MG63 (cell line): ENCODE measurements at regions not wholly inside any gene's neighbourhood (a gene's known extent, or its start where the extent isn't known, plus 50 kb on each side); places are given as distances from the start of the nearest gene placed in this dataset.

ENCODE experiments used
- DNase-seq: peaks from one replicate; pipeline ENCODE4 v3.0.0-alpha.2; 2020
- H3K27me3 ChIP-seq: fragments of 250-450 bp; sonication (Bioruptor Pico); 2 replicates; pipeline ENCODE4 v1.5.1; 2020; ENCODE audit warnings: mild to moderate bottlenecking, moderate library complexity
- H3K36me3 ChIP-seq: fragments of 250-450 bp; sonication (Bioruptor Pico); 2 replicates; pipeline ENCODE4 v1.5.1; 2020; ENCODE audit warnings: mild to moderate bottlenecking, moderate library complexity
- H3K4me3 ChIP-seq: fragments of 250-450 bp; sonication (Bioruptor Pico); 2 replicates; pipeline ENCODE4 v1.5.1; 2020; ENCODE audit warnings: mild to moderate bottlenecking, moderate library complexity
- H3K9me3 ChIP-seq: fragments of 250-450 bp; sonication (Bioruptor Pico); 2 replicates; pipeline ENCODE4 v1.5.1; 2020; ENCODE audit warnings: mild to moderate bottlenecking, moderate library complexity

DNA sequence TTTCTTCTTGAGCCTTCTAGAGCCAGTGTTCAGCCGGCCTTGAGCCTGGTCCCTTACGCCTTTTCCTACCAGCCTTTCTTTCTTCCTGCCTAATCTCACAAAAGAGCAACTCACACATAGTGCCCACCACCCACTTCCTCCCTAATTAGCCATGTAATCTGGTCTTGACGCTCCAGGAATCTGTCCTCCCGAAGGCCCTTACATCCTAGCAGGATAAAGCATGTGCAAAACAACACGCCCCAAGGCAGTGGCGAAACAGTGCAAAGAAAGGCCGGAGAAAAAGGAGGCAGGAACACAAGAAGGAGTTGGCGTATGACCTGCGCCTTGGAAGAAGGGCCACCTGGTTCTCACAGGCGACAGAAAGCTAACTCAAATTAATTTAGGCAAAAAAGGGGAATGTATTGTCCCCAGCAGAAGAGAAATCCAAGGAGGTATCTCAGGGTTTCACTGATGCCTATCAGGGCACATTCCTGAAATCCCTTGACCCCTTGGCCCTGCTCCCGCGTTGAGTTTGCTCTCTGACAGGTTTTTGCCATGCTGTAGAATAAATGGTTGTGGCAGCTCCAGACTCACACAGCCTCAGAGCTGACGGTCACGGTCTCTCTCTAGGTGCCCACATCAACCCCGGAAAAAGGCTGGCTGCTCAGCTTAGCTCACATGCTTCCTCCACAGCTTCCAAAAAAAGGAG, 79.0 kb downstream of the ZNF281 start:
- DNase-seq, result no peak
- no peaks in the 10 kb centered on the region for H3K9me3 ChIP-seq
- no peaks in the 10 kb centered on the region for H3K27me3 ChIP-seq
- no peak overlapping the region for H3K4me3 ChIP-seq
- no peaks in the 10 kb centered on the region for H3K36me3 ChIP-seq

DNA sequence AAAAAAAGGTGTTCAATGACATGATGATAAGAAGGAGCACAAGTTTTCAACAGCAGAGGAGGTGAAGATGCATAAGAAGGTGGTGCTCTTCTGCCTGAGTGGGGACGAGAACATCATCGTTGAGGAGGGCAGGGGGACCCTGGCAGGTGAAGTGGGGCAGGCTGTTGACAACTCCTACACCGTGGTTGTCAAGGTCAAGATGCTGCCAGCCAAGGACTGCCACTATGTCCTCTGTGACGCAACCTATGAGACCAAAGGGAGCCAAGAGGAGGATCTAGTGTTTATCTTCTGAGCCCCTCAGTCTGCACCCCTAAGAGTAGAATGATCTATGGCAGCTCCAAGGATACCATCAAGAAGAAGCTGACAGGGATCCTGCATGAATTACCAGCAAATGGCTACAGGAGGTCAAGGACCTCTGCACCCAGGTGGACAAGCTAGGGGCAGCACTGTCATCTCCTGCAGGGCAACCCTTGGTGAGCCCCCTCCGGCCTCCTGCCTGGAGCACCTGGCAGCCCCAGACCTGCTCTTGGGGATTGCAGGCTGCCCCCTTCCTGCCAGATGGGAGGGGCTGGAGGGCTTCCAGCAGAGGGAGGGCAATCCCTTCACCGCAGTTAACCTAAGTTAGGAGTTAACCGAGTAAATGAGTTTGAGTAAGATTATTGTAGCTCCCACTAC, 80.5 kb downstream of the ZNF281 start:
- peaks cover 2% of the 10 kb centered on the region; the same call in 1 of the 2 replicates for H3K9me3 ChIP-seq
- DNase-seq, result no peak
- no peaks in the 10 kb centered on the region for H3K36me3 ChIP-seq
- H3K27me3 ChIP-seq, result no peaks in the 10 kb centered on the region
- no peak overlapping the region for H3K4me3 ChIP-seq

DNA sequence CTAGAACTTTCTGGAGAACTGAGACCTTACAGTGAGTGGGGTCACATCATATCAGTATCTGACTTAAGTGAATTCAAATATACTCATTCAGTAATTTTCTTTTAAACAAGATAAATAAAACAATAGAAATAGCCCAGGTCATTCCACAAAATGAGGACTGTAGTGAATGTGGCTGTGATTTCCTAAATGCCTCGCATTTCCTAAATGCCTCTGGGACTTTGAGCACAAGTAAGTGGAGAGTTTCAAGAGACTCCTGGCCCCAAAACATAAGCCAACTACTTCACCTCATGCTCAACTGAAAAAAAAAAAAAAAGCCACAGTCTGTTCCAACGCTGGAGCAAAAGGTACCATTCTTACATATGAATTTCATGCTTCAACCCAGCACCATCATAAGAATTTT, 81.5 kb downstream of the ZNF281 start:
- no peaks in the 10 kb centered on the region for H3K36me3 ChIP-seq
- no peak for DNase-seq
- H3K27me3 ChIP-seq, result no peaks in the 10 kb centered on the region
- no peak overlapping the region for H3K4me3 ChIP-seq
- peaks cover 5% of the 10 kb centered on the region; the same call in 1 of the 2 replicates for H3K9me3 ChIP-seq

DNA sequence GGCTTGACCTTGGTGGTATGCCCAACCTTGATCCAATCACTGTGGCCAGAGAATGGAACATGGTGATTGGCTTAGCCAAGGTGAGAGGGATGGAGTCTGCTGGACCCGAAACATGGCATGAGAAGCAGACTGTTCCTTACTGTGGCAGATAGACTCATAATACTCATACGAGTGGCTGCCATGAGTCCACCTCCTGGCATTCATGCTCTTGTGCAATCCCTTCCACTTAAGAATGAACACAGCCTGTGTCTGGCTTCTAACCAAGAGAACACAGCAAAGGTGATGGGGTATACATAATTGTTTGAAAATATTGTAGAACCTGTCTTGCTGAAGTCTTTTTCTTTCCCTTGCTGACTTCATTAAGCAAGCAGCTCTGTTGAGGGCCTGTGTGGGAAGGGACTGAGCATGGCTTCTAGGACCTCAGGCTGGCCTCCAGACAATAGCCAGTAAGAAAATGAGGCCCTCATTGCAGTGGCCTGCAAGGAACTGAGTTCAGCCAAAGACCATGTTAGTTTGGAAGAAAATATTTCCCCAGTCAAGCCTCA, 85.9 kb downstream of the ZNF281 start:
- DNase-seq, result peak; percentile 28
- no peaks in the 10 kb centered on the region for H3K27me3 ChIP-seq
- peaks cover 5% of the 10 kb centered on the region; the same call in 1 of the 2 replicates for H3K9me3 ChIP-seq
- H3K36me3 ChIP-seq, result no peaks in the 10 kb centered on the region
- no peak overlapping the region for H3K4me3 ChIP-seq

DNA sequence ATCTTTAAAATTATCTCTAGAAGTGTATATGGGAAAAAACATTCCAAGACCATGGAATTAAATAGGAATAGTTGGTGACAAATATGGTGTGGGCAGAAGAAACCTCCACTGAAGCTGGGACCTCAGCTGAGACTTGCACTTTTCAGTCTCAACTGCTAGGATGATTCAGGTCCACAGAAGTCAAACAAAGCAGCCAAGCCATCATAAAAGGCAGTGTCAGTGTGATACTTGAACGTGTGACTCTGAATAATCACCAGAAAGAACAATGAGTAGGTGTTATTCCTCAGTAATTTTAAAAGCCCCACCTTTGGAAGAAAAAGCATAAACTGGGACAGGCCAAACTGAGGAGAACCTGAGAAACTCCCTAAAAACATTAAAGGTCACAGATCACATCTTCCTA, 90.7 kb downstream of the ZNF281 start:
- Histone ChIP-seq H3K9me3 (peaks cover 1% of the 10 kb centered on the region; the same call in 1 of the 2 replicates), H3K36me3 (no peaks in the 10 kb centered on the region), H3K4me3 (no peak overlapping the region), H3K27me3 (no peaks in the 10 kb centered on the region)
- no peak for DNase-seq

DNA sequence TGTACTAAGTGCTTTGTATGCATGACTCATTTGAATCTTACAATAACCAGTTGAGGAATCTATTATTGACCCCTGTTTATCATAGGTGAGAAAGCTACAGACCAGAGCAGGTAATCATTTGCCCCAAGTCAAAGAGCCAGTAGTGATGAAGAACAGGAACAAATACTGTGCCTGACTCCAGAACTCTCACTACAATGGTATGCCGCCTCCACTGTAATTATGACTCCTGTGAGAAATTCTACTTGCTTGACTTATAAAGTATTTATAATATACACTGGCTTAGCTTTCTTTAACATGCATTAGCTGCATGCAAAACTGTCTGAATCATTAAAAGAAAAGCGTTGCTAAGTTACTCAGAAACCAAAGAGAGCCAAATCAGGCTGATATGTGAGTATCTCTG, 92.6 kb downstream of the ZNF281 start:
- no peak overlapping the region for H3K4me3 ChIP-seq
- no peaks in the 10 kb centered on the region for H3K9me3 ChIP-seq
- no peaks in the 10 kb centered on the region for H3K27me3 ChIP-seq
- no peaks in the 10 kb centered on the region for H3K36me3 ChIP-seq
- DNase-seq, result peak; percentile 52

DNA sequence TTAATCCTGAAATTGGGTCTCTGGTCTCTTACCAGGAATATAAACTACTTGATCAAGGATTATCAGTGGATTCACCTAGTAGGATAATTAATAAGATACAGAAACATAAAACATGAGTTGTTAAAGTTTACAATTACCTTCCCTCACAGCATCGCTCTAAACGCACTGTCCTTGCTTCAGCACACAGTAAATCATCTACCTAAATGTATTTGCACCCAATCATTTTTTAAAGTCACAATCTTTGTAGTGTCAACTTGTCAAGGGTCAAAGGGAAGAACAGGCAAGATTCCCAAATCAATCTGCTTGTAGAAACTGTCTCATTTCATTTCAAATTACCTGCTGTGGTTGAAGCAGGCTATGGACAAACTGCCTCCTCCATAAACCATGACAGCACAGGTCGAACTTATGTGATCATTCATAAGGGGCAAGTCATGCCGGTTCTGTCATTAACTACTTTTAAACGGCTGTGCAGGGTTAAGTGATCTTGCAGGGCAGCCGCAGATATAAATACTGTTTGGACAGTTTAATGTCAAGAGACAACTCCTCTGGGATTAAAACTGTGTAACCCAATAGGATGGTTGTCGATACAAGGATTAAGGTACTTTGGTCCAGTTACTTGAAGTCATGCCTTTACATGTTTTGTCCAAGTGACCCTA, 93.6 kb downstream of the ZNF281 start:
- Histone ChIP-seq H3K4me3 (no peak overlapping the region), H3K36me3 (no peaks in the 10 kb centered on the region), H3K27me3 (no peaks in the 10 kb centered on the region), H3K9me3 (no peaks in the 10 kb centered on the region)
- no peak for DNase-seq

DNA sequence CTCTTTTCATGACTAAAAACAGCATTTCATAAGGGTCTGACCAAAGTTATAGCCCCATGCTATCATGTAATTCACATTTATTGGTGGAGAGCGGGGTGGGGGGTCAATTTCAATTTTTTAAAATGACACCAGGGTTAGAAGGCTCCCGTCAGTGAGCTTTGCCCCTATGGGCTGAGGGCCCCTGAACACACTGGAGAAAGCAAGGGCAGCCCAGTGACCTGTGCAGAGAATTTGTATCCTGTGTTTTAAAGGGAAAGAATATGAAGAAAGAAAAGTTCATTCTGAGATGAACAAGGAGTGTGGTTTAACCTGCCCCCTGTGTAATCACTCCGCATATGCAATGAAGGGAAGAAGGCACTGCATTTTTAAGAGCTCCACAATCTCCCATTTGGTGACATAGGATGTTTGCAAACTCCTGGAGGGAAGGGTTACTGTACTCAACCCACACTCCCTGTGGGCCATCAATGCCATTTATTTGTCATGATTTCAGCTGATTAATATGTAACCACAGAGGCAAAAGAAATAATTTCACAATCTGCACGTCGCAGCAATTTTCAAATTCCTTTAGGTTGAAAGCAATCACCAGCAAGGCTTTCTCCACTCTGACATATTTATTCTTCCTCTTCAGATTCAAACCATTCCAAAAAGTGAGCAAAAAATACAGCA, 95.6 kb downstream of the ZNF281 start:
- Histone ChIP-seq H3K36me3 (no peaks in the 10 kb centered on the region), H3K9me3 (no peaks in the 10 kb centered on the region), H3K4me3 (no peak overlapping the region), H3K27me3 (no peaks in the 10 kb centered on the region)
- DNase-seq, result no peak

DNA sequence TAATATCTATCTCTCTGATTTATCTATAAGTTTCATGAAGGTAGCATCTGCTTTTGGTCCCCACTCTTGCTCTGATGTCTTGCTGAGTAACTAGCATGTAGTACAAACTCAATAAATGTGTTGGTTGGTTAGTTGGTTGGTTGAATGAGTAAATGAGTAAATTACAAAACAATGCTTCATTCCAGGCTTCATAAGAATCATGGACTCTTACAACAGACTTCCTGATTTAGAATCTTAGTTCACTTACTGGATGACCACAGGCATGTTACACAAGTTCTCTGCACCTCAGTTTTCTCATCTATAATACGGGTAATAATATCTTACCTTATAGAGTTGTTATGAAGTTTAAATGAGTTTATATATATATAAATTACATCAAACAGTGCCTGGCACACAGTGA, 98.6 kb downstream of the ZNF281 start:
- no peaks in the 10 kb centered on the region for H3K9me3 ChIP-seq
- DNase-seq, result no peak
- no peaks in the 10 kb centered on the region for H3K27me3 ChIP-seq
- H3K36me3 ChIP-seq, result no peaks in the 10 kb centered on the region
- H3K4me3 ChIP-seq, result no peak overlapping the region

DNA sequence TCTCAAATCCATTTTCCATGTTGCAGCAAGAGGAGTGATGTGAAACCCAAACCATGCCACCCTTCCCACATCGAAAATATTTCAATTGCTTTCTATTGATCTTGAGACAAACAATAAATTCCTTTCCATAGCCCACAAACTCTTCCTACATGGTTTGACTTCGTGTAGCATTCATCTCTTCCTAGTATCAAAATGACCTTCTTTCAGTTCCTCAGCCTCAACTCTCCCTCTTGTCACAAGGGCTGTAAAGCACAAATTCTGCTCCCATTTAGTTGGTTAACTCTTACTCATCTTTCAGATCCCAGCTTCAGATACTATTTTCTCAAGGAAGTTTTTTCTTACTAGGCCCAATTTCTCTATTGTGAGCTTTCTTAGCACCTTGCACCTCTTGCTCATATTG, 99.0 kb downstream of the ZNF281 start:
- Histone ChIP-seq H3K27me3 (no peaks in the 10 kb centered on the region), H3K9me3 (no peaks in the 10 kb centered on the region), H3K4me3 (no peak overlapping the region), H3K36me3 (no peaks in the 10 kb centered on the region)
- DNase-seq, result no peak

DNA sequence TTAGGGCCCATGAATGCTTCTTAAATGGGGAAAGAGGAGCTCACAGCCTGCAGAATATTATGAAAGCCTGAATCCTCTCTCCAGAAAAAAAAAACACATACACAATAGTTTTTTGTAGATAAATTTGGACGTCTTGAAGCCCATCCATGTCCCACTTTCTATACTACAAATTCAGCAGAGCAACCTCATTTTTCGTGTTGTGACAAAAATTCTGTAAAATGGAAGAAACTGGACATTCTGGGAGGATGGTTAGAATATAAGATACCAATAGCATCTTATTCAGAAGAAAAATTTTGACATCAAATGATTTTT, 102.1 kb downstream of the ZNF281 start:
- no peaks in the 10 kb centered on the region for H3K36me3 ChIP-seq
- H3K9me3 ChIP-seq, result no peaks in the 10 kb centered on the region
- no peak for DNase-seq
- H3K27me3 ChIP-seq, result no peaks in the 10 kb centered on the region
- H3K4me3 ChIP-seq, result no peak overlapping the region

DNA sequence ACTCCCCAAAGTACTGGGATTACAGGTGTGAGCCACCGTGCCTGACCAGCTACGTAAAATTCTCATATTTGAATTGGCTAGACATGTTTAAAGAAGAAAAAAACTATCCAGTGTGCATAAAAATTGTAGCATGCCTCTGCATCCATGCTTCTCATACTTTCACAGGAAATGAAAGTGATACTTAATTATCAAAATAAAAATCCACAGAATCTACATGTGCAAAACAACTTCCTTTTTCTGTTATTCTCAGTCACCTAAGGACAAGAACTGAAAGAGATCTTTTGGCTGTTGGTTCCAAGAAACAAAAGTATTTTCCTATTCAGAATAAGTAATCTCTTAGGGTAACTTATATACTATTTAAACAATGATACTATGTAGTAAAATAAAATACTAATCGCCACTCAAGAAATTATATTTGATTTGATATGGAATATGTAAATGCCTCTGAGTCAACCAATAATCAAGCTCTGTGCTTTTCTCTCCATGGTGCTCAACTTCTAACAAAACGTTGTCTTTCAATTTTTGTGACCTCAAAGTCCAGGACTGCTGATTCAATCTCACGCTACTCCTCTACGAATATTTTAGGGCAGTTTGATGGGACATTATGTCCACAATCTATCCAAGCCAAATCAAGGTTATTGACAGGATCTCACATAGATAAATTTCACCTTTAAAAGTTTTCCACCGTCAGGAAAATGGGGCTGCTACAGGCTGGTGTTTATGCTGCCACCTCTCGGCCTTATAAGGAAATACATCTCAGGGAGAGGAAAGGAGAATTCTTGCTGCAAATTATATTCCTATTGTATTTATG, 102.7 kb downstream of the ZNF281 start:
- Histone ChIP-seq H3K36me3 (no peaks in the 10 kb centered on the region), H3K9me3 (no peaks in the 10 kb centered on the region), H3K27me3 (no peaks in the 10 kb centered on the region), H3K4me3 (no peak overlapping the region)
- DNase-seq, result no peak

DNA sequence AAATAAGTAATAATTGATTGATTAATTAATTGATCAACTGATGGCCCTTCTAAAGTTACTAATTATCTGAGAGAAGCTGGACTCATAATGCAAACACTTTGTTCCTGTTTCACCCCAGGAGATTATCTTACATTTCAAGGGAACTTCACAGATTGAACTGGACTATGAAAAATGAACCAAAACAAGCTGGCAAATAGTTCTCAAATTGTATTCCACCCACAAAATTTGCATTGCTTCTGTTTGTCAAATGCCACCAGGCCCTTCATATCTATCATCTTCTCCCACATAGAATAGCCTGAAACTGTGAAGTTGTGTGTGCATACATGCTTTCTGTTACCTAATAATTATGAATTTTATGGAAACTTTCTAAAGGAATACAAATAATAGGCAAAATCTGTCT, 104.0 kb downstream of the ZNF281 start:
- H3K9me3 ChIP-seq, result no peaks in the 10 kb centered on the region
- H3K36me3 ChIP-seq, result no peaks in the 10 kb centered on the region
- no peaks in the 10 kb centered on the region for H3K27me3 ChIP-seq
- no peak for DNase-seq
- H3K4me3 ChIP-seq, result no peak overlapping the region

DNA sequence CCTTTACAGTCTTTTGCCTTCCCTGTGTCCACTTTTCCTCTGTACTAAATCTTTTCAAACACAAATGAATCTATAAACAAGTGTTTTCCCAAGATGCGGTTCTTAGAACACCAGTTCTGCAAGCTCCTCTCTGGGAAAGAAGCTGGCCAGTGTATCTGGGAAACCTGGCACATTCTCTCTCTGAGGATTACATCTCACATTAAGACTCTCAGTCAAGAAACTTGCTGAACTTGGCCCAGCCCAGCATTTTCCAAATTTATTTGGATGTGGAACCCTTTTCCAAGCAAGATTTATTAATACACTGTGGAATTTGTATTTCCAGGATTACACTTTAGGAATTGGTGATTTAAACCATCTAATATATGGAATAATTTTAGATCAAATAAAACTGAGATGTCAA, 105.7 kb downstream of the ZNF281 start:
- Histone ChIP-seq H3K27me3 (no peaks in the 10 kb centered on the region), H3K4me3 (no peak overlapping the region), H3K9me3 (no peaks in the 10 kb centered on the region), H3K36me3 (no peaks in the 10 kb centered on the region)
- no peak for DNase-seq

DNA sequence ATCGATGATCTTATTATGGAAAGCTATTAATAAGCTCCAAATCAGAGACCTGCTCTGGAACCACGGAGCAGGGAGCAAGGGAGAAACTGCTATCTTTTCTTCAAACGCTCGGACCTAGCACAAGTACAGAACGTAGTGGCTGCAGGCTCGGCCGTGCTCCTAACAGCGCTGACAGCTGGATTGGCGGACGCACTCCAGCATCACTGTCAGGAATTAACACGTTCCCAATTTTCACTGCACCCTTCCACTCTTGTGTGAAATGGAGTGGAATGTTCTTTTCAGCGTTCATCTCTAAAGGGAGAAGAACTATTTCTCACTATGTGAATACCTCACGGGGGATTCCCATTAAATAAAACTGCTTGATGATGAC, 106.9 kb downstream of the ZNF281 start:
- no peaks in the 10 kb centered on the region for H3K9me3 ChIP-seq
- no peaks in the 10 kb centered on the region for H3K27me3 ChIP-seq
- H3K36me3 ChIP-seq, result no peaks in the 10 kb centered on the region
- peak overlapping the region; percentile 51 for H3K4me3 ChIP-seq
- peak; percentile 11 for DNase-seq

DNA sequence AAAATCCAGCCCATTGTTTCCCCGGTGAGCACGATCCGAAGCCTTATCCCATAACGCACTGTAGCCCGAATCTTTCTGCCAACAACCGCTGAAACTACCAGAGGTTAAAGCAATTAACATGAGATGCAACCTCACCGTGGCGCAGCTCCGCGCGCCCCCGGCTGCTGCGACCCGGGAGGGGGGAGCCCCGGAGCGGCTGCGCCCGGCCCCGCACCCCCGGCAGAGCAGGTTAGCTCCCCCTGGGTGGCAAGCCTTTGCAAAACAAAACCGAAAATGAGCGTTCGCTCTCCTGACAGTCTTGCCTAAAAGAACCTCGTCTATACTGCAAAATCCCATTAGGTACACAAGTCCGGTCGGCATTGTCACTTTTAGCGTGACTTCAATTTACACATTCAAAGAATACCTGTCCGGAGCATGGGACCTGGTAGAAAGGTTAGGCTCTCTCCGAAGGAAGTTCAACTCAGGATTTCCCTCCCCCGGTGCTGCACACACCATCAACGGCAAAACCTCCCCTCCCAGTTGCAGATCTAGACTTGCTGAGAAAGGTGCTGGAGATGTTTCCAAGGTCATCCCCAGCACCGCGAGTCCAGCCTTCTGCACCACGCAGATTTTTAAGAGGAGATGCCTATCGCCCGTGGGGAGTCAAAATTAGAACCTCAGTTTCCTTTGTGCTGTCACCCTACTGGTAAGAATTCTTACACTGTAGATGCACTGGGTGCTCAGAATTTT, 107.5 kb downstream of the ZNF281 start:
- Histone ChIP-seq H3K4me3 (peak overlapping the region; percentile 51), H3K36me3 (no peaks in the 10 kb centered on the region), H3K9me3 (no peaks in the 10 kb centered on the region), H3K27me3 (no peaks in the 10 kb centered on the region)
- DNase-seq, result peak; percentile 26
